Esophagus squamous epithelium (tissue), 5 donors: ENCODE measurements at regions not wholly inside any gene's neighbourhood (a gene's known extent, or its start where the extent isn't known, plus 50 kb on each side); places are given as distances from the start of the nearest gene placed in this dataset.
A peak's percentile ranks its signal among the peaks of the same experiment; 100 is the strongest.

ENCODE experiments used
- DNase-seq: peaks from one replicate; lab custom pipeline; 2025; lab: John Stamatoyannopoulos, UW
- H3K27ac ChIP-seq, 4 donors: fragments of 200-600 bp; sonication (generic); one replicate each; pipeline ENCODE4 v1.5.1; 2016 to 2019; ENCODE audit warnings: mild to moderate bottlenecking in 1 of 4
- H3K27me3 ChIP-seq, 4 donors: fragments of 200-600 bp; sonication (generic); 1 replicate in 3 of 4; 2 replicates in 1 of 4; pipeline versions ENCODE4 v1.5.1 to v1.6.0; 2017 to 2021; ENCODE audit warnings: antibody characterized with exemption in 1 of 4
- H3K36me3 ChIP-seq, 3 donors: fragments of 200-600 bp; sonication (generic); one replicate each; pipeline ENCODE4 v1.5.1; 2016 to 2019
- H3K4me1 ChIP-seq, 3 donors: fragments of 200-600 bp; sonication (generic); one replicate each; pipeline ENCODE4 v1.5.1; 2017 to 2019
- H3K4me3 ChIP-seq, 4 donors: fragments of 200-600 bp; sonication (generic); 1 replicate in 3 of 4; 2 replicates in 1 of 4; pipeline ENCODE4 v1.5.1; 2016 to 2019; ENCODE audit warnings: mild to moderate bottlenecking in 2 of 4, moderate library complexity in 1 of 4
- H3K9me3 ChIP-seq, 3 donors: fragments of 200-600 bp; sonication (generic); one replicate each; pipeline ENCODE4 v1.5.1; 2016 to 2019
- CTCF ChIP-seq, 6 experiments: fragments of 450-650 bp in 4 of 6; fragments of 200-600 bp in 2 of 6; sonication (generic) in 2 of 6; IDR thresholded peaks; one replicate each; pipeline ENCODE4 v1.5.1; 2016 to 2019; ENCODE audit warnings: antibody characterized with exemption in 6 of 6, mild to moderate bottlenecking in 4 of 6, moderate library complexity in 4 of 6
- POLR2A ChIP-seq, 4 donors: fragments of 450-650 bp; IDR thresholded peaks; one replicate each; pipeline ENCODE4 v1.6.1; 2017; ENCODE audit warnings: antibody characterized with exemption in 4 of 4, mild to moderate bottlenecking in 4 of 4, moderate library complexity in 3 of 4
- WGBS, 2 donors: methylation state at CpG; one replicate each; pipeline ENCODE4 v1.1.5; 2018; 5-methylcytosine and 5-hydroxymethylcytosine counted together
- intact Hi-C: fragments of 100-400 bp; cut with DNase I; formaldehyde crosslinking; loops from one replicate; pipeline ENCODE4 v1.15.0; 2022
- donor health status: DM: yes; HTN: yes; CAD: no.

- intact Hi-C loops, result no loop called here
- H3K27me3 ChIP-seq, result peaks cover 0 to 28% (median 0%) of the 10 kb centered on the region in 4 donors
- peaks cover 0 to 11% (median 9%) of the 10 kb centered on the region in 3 donors for H3K9me3 ChIP-seq
- H3K4me3 ChIP-seq, result no peak overlapping the region
- WGBS, 2 donors, result 53 to 58% methylated on average over 7 to 10 of the region's 12 CpGs
- H3K36me3 ChIP-seq, result no peaks in the 10 kb centered on the region
- DNase-seq, result no peak
- TF ChIP-seq CTCF (IDR thresholded peaks at IDR 0.05) (no peak), POLR2A (IDR thresholded peaks at IDR 0.05) (no peak)
- peak overlapping the region in 1 of 4 donors; percentile 49 for H3K27ac ChIP-seq
- H3K4me1 ChIP-seq, result peaks cover 0 to 19% (median 6%) of the 10 kb centered on the region in 3 donors
These were observed 265.2 kb downstream of the BMP7 start for GRCh38 chr20:57001126-57001767.

GRCh38 chr20:57002066-57002570 lies 264.3 kb downstream of the BMP7 start:
- Histone ChIP-seq H3K4me3 (no peak overlapping the region), H3K4me1 (peaks cover 0 to 19% (median 6%) of the 10 kb centered on the region in 3 donors), H3K27me3 (peaks cover 0 to 31% (median 0%) of the 10 kb centered on the region in 4 donors), H3K36me3 (no peaks in the 10 kb centered on the region), H3K9me3 (peaks cover 0 to 11% (median 9%) of the 10 kb centered on the region in 3 donors), H3K27ac (no peak overlapping the region)
- no peak for DNase-seq
- 79 to 91% methylated on average over 13 to 15 of the region's 15 CpGs for WGBS, 2 donors
- intact Hi-C loops, result no loop called here
- no peak for TF ChIP-seq POLR2A (IDR thresholded peaks at IDR 0.05)
- TF ChIP-seq CTCF (IDR thresholded peaks at IDR 0.05), result no peak

GRCh38 chr20:57003012-57003411 lies 263.4 kb downstream of the BMP7 start:
- no peak for DNase-seq
- peaks cover 0 to 19% (median 6%) of the 10 kb centered on the region in 3 donors for H3K4me1 ChIP-seq
- H3K27me3 ChIP-seq, result peaks cover 0 to 31% (median 0%) of the 10 kb centered on the region in 4 donors
- 65% methylated on average over 4 of the region's 7 CpGs; no CpG with 5 or more reads in 1 of the 2 donors for WGBS, 2 donors
- peaks cover 0 to 10% (median 9%) of the 10 kb centered on the region in 3 donors for H3K9me3 ChIP-seq
- H3K27ac ChIP-seq, result no peak overlapping the region
- intact Hi-C loops, result no loop called here
- H3K36me3 ChIP-seq, result no peaks in the 10 kb centered on the region
- TF ChIP-seq POLR2A (IDR thresholded peaks at IDR 0.05) (no peak), CTCF (IDR thresholded peaks at IDR 0.05) (no peak)
- no peak overlapping the region for H3K4me3 ChIP-seq

- Histone ChIP-seq H3K4me1 (peaks cover 0 to 19% (median 6%) of the 10 kb centered on the region in 3 donors), H3K36me3 (no peaks in the 10 kb centered on the region), H3K27me3 (peaks cover 0 to 31% (median 0%) of the 10 kb centered on the region in 4 donors), H3K27ac (no peak overlapping the region), H3K4me3 (no peak overlapping the region), H3K9me3 (no peaks in the 10 kb centered on the region)
- TF ChIP-seq POLR2A (IDR thresholded peaks at IDR 0.05) (no peak), CTCF (IDR thresholded peaks at IDR 0.05) (no peak)
- intact Hi-C loops, result no loop called here
- WGBS, 2 donors, result no CpG with 5 or more reads among the region's 5 CpGs
- no peak for DNase-seq
These were observed 262.0 kb downstream of the BMP7 start for GRCh38 chr20:57004416-57004815.
